Astrocyte (in vitro differentiated cells and primary cell): ENCODE measurements at regions not wholly inside any gene's neighbourhood (a gene's known extent, or its start where the extent isn't known, plus 50 kb on each side); places are given as distances from the start of the nearest gene placed in this dataset.

Source experiments
- DNase-seq: peaks from one replicate; pipeline ENCODE4 v3.0.0-alpha.2; 2010; ENCODE audit warnings: low read depth
- FAIRE-seq: peaks from 2 replicates; lab custom pipeline; 2011; peaks lifted over from hg19 to GRCh38; lab: Jason Lieb, UNC
- H2AFZ ChIP-seq: 2 replicates; pipeline ENCODE4 v1.6.0; 2012; ENCODE audit warnings: low read depth, low read length, inconsistent platforms
- H3K27ac ChIP-seq: 2 replicates; pipeline ENCODE4 v1.5.1; 2011; ENCODE audit warnings: low read depth, low read length, inconsistent platforms
- H3K27me3 ChIP-seq: 2 replicates; pipeline ENCODE4 v1.6.0; 2011; ENCODE audit warnings: low read length, inconsistent platforms; ENCODE audit not compliant: insufficient read depth
- H3K36me3 ChIP-seq: 2 replicates; pipeline ENCODE4 v1.5.1; 2011; ENCODE audit warnings: low read length, inconsistent platforms; ENCODE audit not compliant: insufficient read depth
- H3K4me1 ChIP-seq: 2 replicates; pipeline ENCODE4 v1.5.1; 2011; ENCODE audit warnings: low read length, inconsistent platforms; ENCODE audit not compliant: insufficient read depth
- H3K4me2 ChIP-seq: 2 replicates; pipeline ENCODE4 v1.6.0; 2012; ENCODE audit warnings: low read length, inconsistent platforms
- H3K4me3 ChIP-seq: 2 replicates; pipeline ENCODE4 v1.5.1; 2011; ENCODE audit warnings: low read depth, mild to moderate bottlenecking, low read length, inconsistent platforms; ENCODE audit not compliant: insufficient read depth
- H3K79me2 ChIP-seq: 2 replicates; pipeline ENCODE4 v1.6.0; 2012; ENCODE audit warnings: mild to moderate bottlenecking, low read length, inconsistent platforms; ENCODE audit not compliant: insufficient read depth
- H3K9ac ChIP-seq: 2 replicates; pipeline ENCODE4 v1.6.0; 2012; ENCODE audit warnings: mild to moderate bottlenecking, low read length, inconsistent platforms
- H3K9me3 ChIP-seq: 2 replicates; pipeline ENCODE4 v1.5.1; 2012; ENCODE audit warnings: low read depth, mild to moderate bottlenecking, low read length, inconsistent platforms; ENCODE audit not compliant: insufficient read depth
- H4K20me1 ChIP-seq: 2 replicates; pipeline ENCODE4 v1.6.0; 2012; ENCODE audit warnings: low read length, inconsistent platforms; ENCODE audit not compliant: insufficient read depth
- H3K27ac Mint-ChIP-seq: one replicate; pipeline ENCODE4 v1.8.0; 2021; ENCODE audit warnings: mild to moderate bottlenecking, mixed read lengths; ENCODE audit not compliant: unreplicated experiment
- H3K27me3 Mint-ChIP-seq: one replicate; pipeline ENCODE4 v1.8.0; 2021; ENCODE audit warnings: low read depth, mixed read lengths; ENCODE audit not compliant: unreplicated experiment
- H3K36me3 Mint-ChIP-seq: one replicate; pipeline ENCODE4 v1.8.0; 2021; ENCODE audit warnings: low read depth, mixed read lengths; ENCODE audit not compliant: unreplicated experiment
- H3K4me1 Mint-ChIP-seq: one replicate; pipeline ENCODE4 v1.8.0; 2021; ENCODE audit warnings: low read depth, mixed read lengths; ENCODE audit not compliant: unreplicated experiment
- H3K4me3 Mint-ChIP-seq: one replicate; pipeline ENCODE4 v1.8.0; 2021; ENCODE audit warnings: mild to moderate bottlenecking, moderate library complexity, mixed read lengths; ENCODE audit not compliant: unreplicated experiment
- H3K9me3 Mint-ChIP-seq: one replicate; pipeline ENCODE4 v1.8.0; 2021; ENCODE audit warnings: mild to moderate bottlenecking, mixed read lengths; ENCODE audit not compliant: unreplicated experiment
- EZH2 ChIP-seq: IDR thresholded peaks from 2 replicates; pipeline ENCODE4 v1.6.1; 2012; ENCODE audit warnings: mild to moderate bottlenecking, low read length, inconsistent platforms; ENCODE audit not compliant: insufficient read depth
- TF ChIP-seq, protein P1 (sequence below): IDR thresholded peaks from 2 replicates; pipeline ENCODE4 v1.5.1; 2011; ENCODE audit warnings: low read depth, mild to moderate bottlenecking, inconsistent platforms, low read length, moderate library complexity; ENCODE audit not compliant: insufficient read depth

DNA sequence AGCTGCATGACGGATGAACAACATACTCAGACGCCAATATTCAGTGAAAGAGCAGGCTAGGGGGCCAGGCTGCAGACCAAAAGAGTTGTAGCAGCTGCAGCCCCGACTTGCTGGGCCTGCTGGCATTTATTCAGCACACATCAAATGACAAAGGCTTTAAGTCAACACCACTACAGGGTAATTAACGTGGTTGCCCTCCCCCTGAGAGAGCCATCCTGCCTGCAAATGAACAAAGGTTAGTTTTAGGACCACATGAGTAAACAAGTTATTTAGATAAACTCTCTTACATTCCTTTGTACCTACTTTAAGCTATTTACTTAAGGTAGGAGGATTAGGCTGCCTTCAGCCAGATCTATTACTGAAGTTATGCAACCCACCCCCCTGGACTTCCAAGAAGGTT lies 1329.1 kb downstream of the PCDH18 start:
- no peaks in the 10 kb centered on the region for H3K36me3 ChIP-seq
- H4K20me1 ChIP-seq = no peaks in the 10 kb centered on the region
- H2AFZ ChIP-seq = no peak overlapping the region
- no peak overlapping the region for H3K4me2 ChIP-seq
- H3K9ac ChIP-seq = no peak overlapping the region
- Mint-ChIP-seq H3K4me3 (no peak overlapping the region), H3K4me1 (peaks cover 5% of the 10 kb centered on the region), H3K27ac (no peak overlapping the region), H3K27me3 (no peaks in the 10 kb centered on the region), H3K9me3 (no peaks in the 10 kb centered on the region), H3K36me3 (no peaks in the 10 kb centered on the region)
- no peaks in the 10 kb centered on the region for H3K9me3 ChIP-seq
- no peaks in the 10 kb centered on the region for H3K27me3 ChIP-seq
- H3K27ac ChIP-seq = no peak overlapping the region
- no peaks in the 10 kb centered on the region for H3K79me2 ChIP-seq
- no peak for FAIRE-seq
- no peaks in the 10 kb centered on the region for H3K4me1 ChIP-seq
- DNase-seq = no peak
- no peak overlapping the region for H3K4me3 ChIP-seq
- TF ChIP-seq, protein P1, sequence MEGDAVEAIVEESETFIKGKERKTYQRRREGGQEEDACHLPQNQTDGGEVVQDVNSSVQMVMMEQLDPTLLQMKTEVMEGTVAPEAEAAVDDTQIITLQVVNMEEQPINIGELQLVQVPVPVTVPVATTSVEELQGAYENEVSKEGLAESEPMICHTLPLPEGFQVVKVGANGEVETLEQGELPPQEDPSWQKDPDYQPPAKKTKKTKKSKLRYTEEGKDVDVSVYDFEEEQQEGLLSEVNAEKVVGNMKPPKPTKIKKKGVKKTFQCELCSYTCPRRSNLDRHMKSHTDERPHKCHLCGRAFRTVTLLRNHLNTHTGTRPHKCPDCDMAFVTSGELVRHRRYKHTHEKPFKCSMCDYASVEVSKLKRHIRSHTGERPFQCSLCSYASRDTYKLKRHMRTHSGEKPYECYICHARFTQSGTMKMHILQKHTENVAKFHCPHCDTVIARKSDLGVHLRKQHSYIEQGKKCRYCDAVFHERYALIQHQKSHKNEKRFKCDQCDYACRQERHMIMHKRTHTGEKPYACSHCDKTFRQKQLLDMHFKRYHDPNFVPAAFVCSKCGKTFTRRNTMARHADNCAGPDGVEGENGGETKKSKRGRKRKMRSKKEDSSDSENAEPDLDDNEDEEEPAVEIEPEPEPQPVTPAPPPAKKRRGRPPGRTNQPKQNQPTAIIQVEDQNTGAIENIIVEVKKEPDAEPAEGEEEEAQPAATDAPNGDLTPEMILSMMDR = no peak
- no peak for TF ChIP-seq EZH2

GRCh38 chr4:136198358-136198757 lies 1333.9 kb downstream of the PCDH18 start:
- Mint-ChIP-seq H3K27ac (no peak overlapping the region), H3K36me3 (no peaks in the 10 kb centered on the region), H3K4me3 (no peak overlapping the region), H3K27me3 (no peaks in the 10 kb centered on the region), H3K4me1 (no peaks in the 10 kb centered on the region), H3K9me3 (no peaks in the 10 kb centered on the region)
- H3K9me3 ChIP-seq = no peaks in the 10 kb centered on the region
- FAIRE-seq = no peak
- DNase-seq = no peak
- H3K27ac ChIP-seq = no peak overlapping the region
- H3K4me1 ChIP-seq = no peaks in the 10 kb centered on the region
- H4K20me1 ChIP-seq = no peaks in the 10 kb centered on the region
- H3K27me3 ChIP-seq = no peaks in the 10 kb centered on the region
- TF ChIP-seq EZH2 = no peak
- TF ChIP-seq, protein P1 = no peak
- H3K79me2 ChIP-seq = no peaks in the 10 kb centered on the region
- H3K9ac ChIP-seq = no peak overlapping the region
- H3K36me3 ChIP-seq = no peaks in the 10 kb centered on the region
- H3K4me2 ChIP-seq = no peak overlapping the region
- no peak overlapping the region for H2AFZ ChIP-seq
- H3K4me3 ChIP-seq = no peak overlapping the region

GRCh38 chr4:136194962-136195361 lies 1337.3 kb downstream of the PCDH18 start:
- H3K4me1 Mint-ChIP-seq = no peaks in the 10 kb centered on the region
- no peaks in the 10 kb centered on the region for H3K36me3 Mint-ChIP-seq
- Histone ChIP-seq H2AFZ (no peak overlapping the region), H3K36me3 (no peaks in the 10 kb centered on the region), H3K4me3 (no peak overlapping the region), H3K9me3 (no peaks in the 10 kb centered on the region), H3K27me3 (no peaks in the 10 kb centered on the region), H3K9ac (no peak overlapping the region), H3K4me2 (no peak overlapping the region), H4K20me1 (no peaks in the 10 kb centered on the region), H3K27ac (no peak overlapping the region), H3K4me1 (no peaks in the 10 kb centered on the region), H3K79me2 (no peaks in the 10 kb centered on the region)
- DNase-seq (no peak), FAIRE-seq (no peak)
- H3K9me3 Mint-ChIP-seq = no peaks in the 10 kb centered on the region
- H3K27ac Mint-ChIP-seq = no peak overlapping the region
- TF ChIP-seq, protein P1 = no peak
- TF ChIP-seq EZH2 = no peak
- no peaks in the 10 kb centered on the region for H3K27me3 Mint-ChIP-seq
- no peak overlapping the region for H3K4me3 Mint-ChIP-seq
